ENCODE measurements at regions not wholly inside any gene's neighbourhood (a gene's known extent, or its start where the extent isn't known, plus 50 kb on each side); places are given as distances from the start of the nearest gene placed in this dataset.

DNA sequence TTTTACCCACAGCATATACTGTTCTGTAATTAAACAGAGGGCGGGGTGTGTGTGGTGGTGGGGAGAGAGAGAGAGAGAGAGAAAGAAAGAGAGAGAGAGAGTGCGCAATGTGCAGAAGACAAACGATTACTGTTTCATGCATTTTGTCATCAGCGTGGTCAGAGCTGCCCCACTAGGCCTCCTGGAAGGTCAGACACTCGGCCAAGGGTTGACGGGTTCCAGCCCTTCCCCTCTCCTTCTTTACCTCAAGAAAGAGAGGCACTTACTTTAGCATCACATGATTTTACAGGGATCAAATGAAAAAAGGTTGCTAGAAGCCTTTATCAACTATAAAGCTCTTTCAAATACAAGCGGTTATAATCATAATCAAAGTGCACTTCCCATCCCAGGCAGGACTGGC is 269.2 kb upstream of the SORL1-AS1 start:
- TF ChIP-seq, protein P1, sequence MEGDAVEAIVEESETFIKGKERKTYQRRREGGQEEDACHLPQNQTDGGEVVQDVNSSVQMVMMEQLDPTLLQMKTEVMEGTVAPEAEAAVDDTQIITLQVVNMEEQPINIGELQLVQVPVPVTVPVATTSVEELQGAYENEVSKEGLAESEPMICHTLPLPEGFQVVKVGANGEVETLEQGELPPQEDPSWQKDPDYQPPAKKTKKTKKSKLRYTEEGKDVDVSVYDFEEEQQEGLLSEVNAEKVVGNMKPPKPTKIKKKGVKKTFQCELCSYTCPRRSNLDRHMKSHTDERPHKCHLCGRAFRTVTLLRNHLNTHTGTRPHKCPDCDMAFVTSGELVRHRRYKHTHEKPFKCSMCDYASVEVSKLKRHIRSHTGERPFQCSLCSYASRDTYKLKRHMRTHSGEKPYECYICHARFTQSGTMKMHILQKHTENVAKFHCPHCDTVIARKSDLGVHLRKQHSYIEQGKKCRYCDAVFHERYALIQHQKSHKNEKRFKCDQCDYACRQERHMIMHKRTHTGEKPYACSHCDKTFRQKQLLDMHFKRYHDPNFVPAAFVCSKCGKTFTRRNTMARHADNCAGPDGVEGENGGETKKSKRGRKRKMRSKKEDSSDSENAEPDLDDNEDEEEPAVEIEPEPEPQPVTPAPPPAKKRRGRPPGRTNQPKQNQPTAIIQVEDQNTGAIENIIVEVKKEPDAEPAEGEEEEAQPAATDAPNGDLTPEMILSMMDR (CRISPR knock-in tag; IDR thresholded peaks at IDR 0.05) = no peak
- TF ChIP-seq, protein P2, sequence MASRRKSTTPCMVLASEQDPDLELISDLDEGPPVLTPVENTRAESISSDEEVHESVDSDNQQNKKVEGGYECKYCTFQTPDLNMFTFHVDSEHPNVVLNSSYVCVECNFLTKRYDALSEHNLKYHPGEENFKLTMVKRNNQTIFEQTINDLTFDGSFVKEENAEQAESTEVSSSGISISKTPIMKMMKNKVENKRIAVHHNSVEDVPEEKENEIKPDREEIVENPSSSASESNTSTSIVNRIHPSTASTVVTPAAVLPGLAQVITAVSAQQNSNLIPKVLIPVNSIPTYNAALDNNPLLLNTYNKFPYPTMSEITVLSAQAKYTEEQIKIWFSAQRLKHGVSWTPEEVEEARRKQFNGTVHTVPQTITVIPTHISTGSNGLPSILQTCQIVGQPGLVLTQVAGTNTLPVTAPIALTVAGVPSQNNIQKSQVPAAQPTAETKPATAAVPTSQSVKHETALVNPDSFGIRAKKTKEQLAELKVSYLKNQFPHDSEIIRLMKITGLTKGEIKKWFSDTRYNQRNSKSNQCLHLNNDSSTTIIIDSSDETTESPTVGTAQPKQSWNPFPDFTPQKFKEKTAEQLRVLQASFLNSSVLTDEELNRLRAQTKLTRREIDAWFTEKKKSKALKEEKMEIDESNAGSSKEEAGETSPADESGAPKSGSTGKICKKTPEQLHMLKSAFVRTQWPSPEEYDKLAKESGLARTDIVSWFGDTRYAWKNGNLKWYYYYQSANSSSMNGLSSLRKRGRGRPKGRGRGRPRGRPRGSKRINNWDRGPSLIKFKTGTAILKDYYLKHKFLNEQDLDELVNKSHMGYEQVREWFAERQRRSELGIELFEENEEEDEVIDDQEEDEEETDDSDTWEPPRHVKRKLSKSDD (CRISPR knock-in tag; IDR thresholded peaks at IDR 0.05; ENCODE audit: low read depth) = no peak

Measured in HepG2 (cell line).